Activated naive CD8-positive, alpha-beta T cell treated with anti-CD3 and anti-CD28 coated beads, Interleukin-2, amount 10 ng/mL, durations not matched to agents 7 days and 5 days (primary cell): ENCODE measurements at regions not wholly inside any gene's neighbourhood (a gene's known extent, or its start where the extent isn't known, plus 50 kb on each side); places are given as distances from the start of the nearest gene placed in this dataset.
"Not testable (repeated sequence)": the region's sequence is repeated elsewhere in the genome, so short reads cannot be mapped to it uniquely, and the experiment has no call there.

ENCODE experiments used
- ATAC-seq: fragments of 150-1000 bp; cut with Tn5 transposase; one replicate; pipeline ENCODE4 v1.10.0; 2021; ENCODE audit warnings: low read depth, moderate library complexity
- POLR2A ChIA-PET: fragments of 350-600 bp; sonication (Branson Sonifier 250); formaldehyde crosslinking; loops from one replicate; lab custom pipeline; 2021; ENCODE audit warnings: antibody characterized with exemption; lab: Charles Lee
- DNase-seq: peaks from one replicate; pipeline ENCODE4 v3.0.0; 2021
- H3K27ac Mint-ChIP-seq: one replicate; pipeline ENCODE4 v1.8.0; 2022; ENCODE audit warnings: mild to moderate bottlenecking, mixed read lengths
- H3K27me3 Mint-ChIP-seq: one replicate; pipeline ENCODE4 v1.8.0; 2022; ENCODE audit warnings: mild to moderate bottlenecking, moderate library complexity, mixed read lengths
- H3K36me3 Mint-ChIP-seq: one replicate; pipeline ENCODE4 v1.8.0; 2021; ENCODE audit warnings: mild to moderate bottlenecking, mixed read lengths
- H3K4me1 Mint-ChIP-seq: one replicate; pipeline ENCODE4 v1.8.0; 2021; ENCODE audit warnings: mixed read lengths
- H3K4me3 Mint-ChIP-seq: one replicate; pipeline ENCODE4 v1.8.0; 2022; ENCODE audit warnings: mild to moderate bottlenecking, moderate library complexity, mixed read lengths
- H3K9me3 Mint-ChIP-seq: one replicate; pipeline ENCODE4 v1.8.0; 2021; ENCODE audit warnings: mixed read lengths

DNA sequence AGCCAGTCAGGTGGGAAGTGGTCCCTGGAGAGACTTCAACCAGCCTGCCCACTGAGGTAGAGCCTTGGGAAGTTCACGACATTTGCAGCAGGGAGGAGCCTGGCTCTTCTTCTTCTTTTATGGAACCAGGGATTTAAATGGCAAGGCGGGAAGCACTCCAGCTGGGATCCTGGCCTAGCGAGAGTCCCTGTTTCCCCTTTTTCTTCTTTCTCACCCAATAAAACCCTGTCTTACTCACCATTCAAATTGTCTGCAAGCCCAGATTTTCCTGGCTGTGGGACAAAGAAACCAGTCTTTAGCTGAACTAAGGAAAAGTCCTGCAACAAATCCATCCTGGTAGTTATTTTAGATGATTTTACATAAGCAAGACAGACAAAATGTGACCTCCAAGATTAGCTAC, 503.7 kb downstream of the CDH10 start:
- Mint-ChIP-seq H3K4me1 (no peaks in the 10 kb centered on the region), H3K4me3 (no peak overlapping the region), H3K27me3 (no peaks in the 10 kb centered on the region), H3K36me3 (no peaks in the 10 kb centered on the region), H3K9me3 (peaks cover 2% of the 10 kb centered on the region), H3K27ac (no peak overlapping the region)
- POLR2A ChIA-PET: no interaction called here
- no peak for DNase-seq
- ATAC-seq: no peak

DNA sequence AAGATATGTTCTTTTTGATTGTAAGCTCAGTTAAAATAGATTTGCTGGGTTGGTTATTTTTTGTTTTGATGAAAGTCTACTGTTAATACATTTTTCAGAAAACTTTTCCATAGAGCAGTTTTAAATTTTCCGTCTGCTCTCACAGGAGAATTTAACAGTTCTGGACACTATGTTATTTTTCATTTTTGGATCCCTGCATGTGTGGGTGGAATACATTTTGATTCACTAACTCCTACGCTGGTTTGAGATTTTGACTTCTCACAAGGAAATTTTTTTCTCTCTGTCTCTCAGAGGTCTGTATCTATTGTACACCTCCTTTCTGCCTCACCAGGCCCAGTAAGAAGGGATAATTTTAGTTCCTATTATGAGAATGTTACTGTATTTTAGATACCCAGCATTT, 502.4 kb downstream of the CDH10 start:
- H3K27ac Mint-ChIP-seq: no peak overlapping the region
- H3K4me1 Mint-ChIP-seq: no peaks in the 10 kb centered on the region
- no peaks in the 10 kb centered on the region for H3K36me3 Mint-ChIP-seq
- POLR2A ChIA-PET: no interaction called here
- H3K9me3 Mint-ChIP-seq: no peaks in the 10 kb centered on the region
- DNase-seq (no peak), ATAC-seq (no peak)
- H3K27me3 Mint-ChIP-seq: no peaks in the 10 kb centered on the region
- H3K4me3 Mint-ChIP-seq: no peak overlapping the region

DNA sequence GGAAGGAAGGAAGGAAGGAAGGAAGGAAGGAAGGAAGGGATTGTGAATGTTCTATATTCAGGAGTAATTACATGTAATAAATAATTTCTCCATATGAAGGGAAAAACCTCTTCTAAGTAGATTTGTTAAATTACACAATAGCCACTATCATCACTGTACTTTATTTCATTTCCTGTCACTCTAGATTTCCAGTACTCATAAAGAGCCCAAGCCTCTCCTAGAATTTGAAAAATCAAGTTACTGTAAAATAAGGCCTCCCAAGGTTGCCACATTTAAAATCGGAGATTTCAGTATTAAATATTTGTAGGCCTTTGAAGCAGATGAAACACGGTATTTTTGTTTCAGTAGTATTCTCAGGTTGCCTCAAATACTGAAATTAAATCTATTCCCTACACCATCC, 499.0 kb downstream of the CDH10 start:
- Mint-ChIP-seq H3K4me1 (no peaks in the 10 kb centered on the region), H3K4me3 (no peak overlapping the region), H3K27me3 (no peaks in the 10 kb centered on the region), H3K36me3 (no peaks in the 10 kb centered on the region), H3K9me3 (peaks cover 2% of the 10 kb centered on the region), H3K27ac (no peak overlapping the region)
- DNase-seq: no peak
- POLR2A ChIA-PET: no interaction called here
- ATAC-seq: no peak

DNA sequence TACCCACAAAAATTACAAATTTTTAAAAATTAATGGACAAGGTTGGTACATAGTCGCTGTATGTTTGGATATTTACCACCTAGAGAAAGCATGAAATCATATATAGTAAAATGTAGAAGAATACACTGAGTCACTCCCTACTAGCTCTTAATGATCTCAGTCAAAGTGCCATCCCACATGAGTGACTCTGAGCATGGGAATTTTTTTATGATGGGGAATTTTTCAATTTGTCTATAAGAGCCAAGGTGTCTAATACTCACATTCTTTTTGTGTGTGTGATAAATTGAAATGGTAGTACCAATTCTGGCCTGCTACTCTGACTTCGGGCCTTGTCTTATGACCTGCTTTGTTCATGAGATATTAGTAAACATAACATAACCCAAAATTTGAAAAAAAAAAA, 483.2 kb downstream of the CDH10 start:
- no peaks in the 10 kb centered on the region for H3K27me3 Mint-ChIP-seq
- ATAC-seq (no peak), DNase-seq (no peak)
- H3K27ac Mint-ChIP-seq: no peak overlapping the region
- POLR2A ChIA-PET: no interaction called here
- H3K9me3 Mint-ChIP-seq: peaks cover 4% of the 10 kb centered on the region
- no peaks in the 10 kb centered on the region for H3K36me3 Mint-ChIP-seq
- H3K4me3 Mint-ChIP-seq: no peak overlapping the region
- H3K4me1 Mint-ChIP-seq: no peaks in the 10 kb centered on the region

DNA sequence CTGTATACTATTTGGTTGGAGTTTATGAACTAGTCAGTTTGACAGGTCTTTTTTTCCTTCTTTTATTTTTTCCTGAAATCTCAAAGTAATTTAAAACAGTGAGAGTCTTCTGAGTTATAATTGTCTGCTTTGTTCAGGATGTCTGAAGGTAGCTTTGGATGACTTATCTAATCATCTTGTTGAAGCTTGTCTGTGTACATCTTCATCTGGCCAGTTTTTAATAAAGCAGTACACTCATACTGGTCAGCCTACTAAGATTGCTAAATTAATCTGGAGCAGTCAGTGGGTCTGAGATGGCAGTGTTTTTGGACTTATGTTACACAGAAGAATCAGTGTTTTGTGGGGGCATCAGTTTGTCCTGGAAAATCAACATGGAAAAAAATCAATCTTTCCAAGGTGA, 482.4 kb downstream of the CDH10 start:
- no peaks in the 10 kb centered on the region for H3K36me3 Mint-ChIP-seq
- H3K27ac Mint-ChIP-seq: no peak overlapping the region
- H3K9me3 Mint-ChIP-seq: peaks cover 9% of the 10 kb centered on the region
- POLR2A ChIA-PET: no interaction called here
- no peak overlapping the region for H3K4me3 Mint-ChIP-seq
- DNase-seq: no peak
- H3K4me1 Mint-ChIP-seq: no peaks in the 10 kb centered on the region
- ATAC-seq: no peak
- no peaks in the 10 kb centered on the region for H3K27me3 Mint-ChIP-seq

DNA sequence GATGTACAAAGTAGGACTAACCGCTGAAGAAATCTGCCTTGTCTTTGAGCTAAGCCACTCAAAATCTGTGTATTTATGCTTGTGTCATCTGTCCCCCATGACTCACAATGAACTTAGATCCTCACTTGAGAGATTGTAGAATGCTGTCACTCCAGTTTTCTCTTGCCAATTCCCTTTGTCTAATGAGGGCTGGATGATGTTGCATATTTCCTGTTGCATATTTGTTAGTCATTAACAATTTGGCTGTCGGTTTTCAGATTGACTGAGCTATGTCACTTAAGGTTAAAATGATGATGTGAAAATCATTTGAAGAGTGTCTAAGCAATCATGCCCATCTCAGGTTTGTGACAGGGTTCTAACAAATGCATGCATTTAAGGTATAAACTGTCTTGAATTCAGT, 481.7 kb downstream of the CDH10 start:
- Mint-ChIP-seq H3K4me3 (no peak overlapping the region), H3K36me3 (no peaks in the 10 kb centered on the region), H3K4me1 (no peaks in the 10 kb centered on the region), H3K27ac (no peak overlapping the region), H3K9me3 (peaks cover 9% of the 10 kb centered on the region), H3K27me3 (no peaks in the 10 kb centered on the region)
- ATAC-seq (no peak), DNase-seq (no peak)
- POLR2A ChIA-PET: no interaction called here

DNA sequence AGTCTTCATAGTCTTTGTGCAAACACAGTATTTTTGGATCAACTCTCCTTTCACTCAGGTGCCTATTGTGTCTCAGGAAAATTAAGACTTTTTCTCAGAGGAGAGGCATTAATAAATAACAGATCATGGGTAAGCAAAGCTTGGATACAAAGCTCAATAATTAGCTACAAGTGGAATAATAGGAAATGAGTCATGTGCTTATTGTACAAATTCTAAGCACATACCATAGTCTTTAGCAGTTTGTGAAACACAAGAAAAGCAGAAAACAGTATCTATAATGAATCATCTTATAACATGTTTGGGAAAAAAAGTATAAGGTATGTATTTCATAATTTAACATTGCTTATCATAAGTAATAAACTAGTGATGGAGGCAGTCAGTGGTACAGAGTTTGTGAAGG, 477.0 kb downstream of the CDH10 start:
- Mint-ChIP-seq H3K36me3 (no peaks in the 10 kb centered on the region), H3K27me3 (no peaks in the 10 kb centered on the region), H3K4me3 (no peak overlapping the region), H3K27ac (no peak overlapping the region), H3K9me3 (peaks cover 8% of the 10 kb centered on the region), H3K4me1 (no peaks in the 10 kb centered on the region)
- DNase-seq (no peak), ATAC-seq (no peak)
- POLR2A ChIA-PET: no interaction called here

DNA sequence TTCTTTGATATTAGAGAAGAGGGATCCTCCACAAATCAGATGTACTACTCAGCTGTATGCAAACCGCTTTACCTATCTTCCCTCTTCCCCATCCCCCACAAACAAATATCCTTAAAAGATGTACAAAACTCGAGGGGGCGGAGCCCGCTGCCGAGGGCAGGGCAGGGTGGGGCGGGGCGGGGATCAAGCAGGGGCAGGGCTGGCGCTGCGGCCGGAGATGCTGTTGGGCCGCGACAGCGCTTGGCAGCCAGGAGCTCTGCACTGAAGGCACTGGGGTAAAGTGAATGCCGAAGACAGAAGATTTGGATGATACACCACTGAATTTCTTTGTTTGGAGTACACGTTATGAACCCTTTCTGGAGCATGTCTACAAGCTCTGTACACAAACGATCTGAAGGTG, 474.8 kb downstream of the CDH10 start:
- Mint-ChIP-seq H3K4me3 (no peak overlapping the region), H3K9me3 (peaks cover 8% of the 10 kb centered on the region), H3K27ac (no peak overlapping the region), H3K4me1 (no peaks in the 10 kb centered on the region), H3K27me3 (no peaks in the 10 kb centered on the region), H3K36me3 (no peaks in the 10 kb centered on the region)
- DNase-seq: no peak
- no peak for ATAC-seq
- POLR2A ChIA-PET: no interaction called here

DNA sequence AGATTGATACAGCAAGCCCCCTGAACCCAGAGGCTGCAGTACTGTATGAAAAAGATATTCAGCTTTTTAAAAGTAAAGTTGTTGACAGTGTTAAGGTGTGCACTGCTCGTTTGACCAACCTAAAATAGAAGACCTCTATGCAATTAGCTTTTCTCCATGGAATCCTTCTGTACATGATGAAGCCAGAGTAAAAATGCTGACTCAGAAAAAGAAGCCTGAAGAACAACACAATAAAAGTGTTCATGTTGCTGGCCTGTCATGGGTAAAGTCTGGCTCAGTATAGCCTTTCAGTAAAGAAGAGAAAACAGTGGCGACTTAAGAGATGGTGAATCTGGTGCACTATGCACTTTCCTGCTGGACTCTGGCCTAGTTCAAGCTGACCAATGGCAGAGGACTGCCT, 473.8 kb downstream of the CDH10 start:
- ATAC-seq, H3K4me3 Mint-ChIP-seq, DNase-seq, H3K4me1 Mint-ChIP-seq, H3K27me3 Mint-ChIP-seq, POLR2A ChIA-PET, H3K9me3 Mint-ChIP-seq, H3K27ac Mint-ChIP-seq, H3K36me3 Mint-ChIP-seq: not testable (repeated sequence)

DNA sequence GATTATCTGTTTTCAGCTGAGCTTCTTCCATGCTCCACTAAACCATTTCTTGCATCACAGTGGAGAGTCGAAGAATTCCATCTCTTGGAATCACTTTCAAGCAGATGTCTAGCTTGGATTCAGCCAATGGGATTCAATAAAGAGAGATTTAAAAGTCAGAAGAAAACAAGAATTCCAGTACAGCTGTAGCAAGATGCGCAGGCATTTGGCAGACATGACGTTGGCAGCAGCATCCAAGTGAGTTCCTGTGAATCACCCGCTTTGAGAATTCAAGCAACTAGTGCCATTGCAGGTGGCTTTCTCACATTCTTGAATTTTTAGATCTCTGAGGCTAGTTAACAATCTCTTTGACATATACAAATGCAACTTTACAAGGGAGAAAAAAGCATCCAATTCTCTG, 467.0 kb downstream of the CDH10 start:
- H3K9me3 Mint-ChIP-seq: no peaks in the 10 kb centered on the region
- H3K4me3 Mint-ChIP-seq: no peak overlapping the region
- H3K4me1 Mint-ChIP-seq: no peaks in the 10 kb centered on the region
- POLR2A ChIA-PET: no interaction called here
- ATAC-seq (no peak), DNase-seq (no peak)
- H3K27me3 Mint-ChIP-seq: no peaks in the 10 kb centered on the region
- H3K27ac Mint-ChIP-seq: no peak overlapping the region
- H3K36me3 Mint-ChIP-seq: no peaks in the 10 kb centered on the region

DNA sequence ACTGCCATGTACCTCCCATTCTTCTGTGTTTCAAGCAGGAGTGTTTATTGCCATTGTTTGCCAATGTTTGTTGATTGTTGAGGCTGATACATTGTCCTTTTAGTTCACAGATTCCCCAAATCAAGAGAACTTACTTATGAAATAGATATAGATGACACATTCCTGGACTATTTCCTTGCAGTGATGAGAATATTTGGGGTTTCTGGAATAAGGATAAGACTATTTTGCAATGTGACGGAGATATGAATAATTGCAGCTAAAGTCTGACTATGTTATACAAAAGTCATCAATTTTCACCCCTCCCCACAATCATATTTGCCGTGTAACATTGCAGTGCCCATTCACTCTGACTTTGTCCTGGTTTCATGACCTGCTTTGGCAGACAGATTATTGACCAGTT, 460.8 kb downstream of the CDH10 start:
- Mint-ChIP-seq H3K4me3 (no peak overlapping the region), H3K4me1 (no peaks in the 10 kb centered on the region), H3K27me3 (no peaks in the 10 kb centered on the region), H3K9me3 (peaks cover 5% of the 10 kb centered on the region), H3K36me3 (no peaks in the 10 kb centered on the region), H3K27ac (no peak overlapping the region)
- no peak for ATAC-seq
- POLR2A ChIA-PET: no interaction called here
- DNase-seq: no peak

DNA sequence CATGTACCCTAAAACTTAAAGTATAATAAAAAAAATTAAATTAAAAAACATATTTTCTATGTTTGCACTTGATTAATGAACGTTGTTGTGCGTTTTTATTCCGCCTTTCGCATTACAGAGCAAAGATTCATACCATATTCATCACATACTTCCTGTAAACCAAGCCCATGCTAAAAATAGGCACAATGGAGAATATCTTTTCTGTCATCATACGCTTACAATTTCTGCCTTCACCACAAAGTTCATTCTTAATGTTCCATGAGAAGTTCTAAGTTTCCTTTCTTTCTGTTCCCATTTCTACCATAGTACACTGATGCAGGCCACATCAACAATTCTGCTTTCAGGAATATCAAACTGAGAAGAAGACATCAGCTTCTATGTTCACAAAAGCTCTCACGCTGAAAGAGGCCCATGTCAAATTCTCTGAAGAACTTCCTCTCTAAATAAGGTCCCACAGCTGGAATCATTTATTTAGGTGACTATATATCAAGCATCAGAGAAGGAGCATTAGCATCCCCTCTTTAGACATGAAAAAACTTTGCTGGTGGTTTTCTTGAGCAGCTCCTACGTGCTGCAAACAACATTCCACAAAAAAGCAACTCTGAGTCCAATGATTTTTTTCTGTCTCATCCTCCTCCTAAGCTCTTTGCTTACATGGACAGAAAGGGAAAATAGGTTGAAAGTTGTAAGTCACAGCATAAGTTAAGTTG, 456.4 kb downstream of the CDH10 start:
- no peak for DNase-seq
- no peaks in the 10 kb centered on the region for H3K36me3 Mint-ChIP-seq
- peaks cover 7% of the 10 kb centered on the region for H3K9me3 Mint-ChIP-seq
- no peak overlapping the region for H3K27ac Mint-ChIP-seq
- POLR2A ChIA-PET: no interaction called here
- H3K27me3 Mint-ChIP-seq: no peaks in the 10 kb centered on the region
- ATAC-seq: no peak
- H3K4me1 Mint-ChIP-seq: no peaks in the 10 kb centered on the region
- no peak overlapping the region for H3K4me3 Mint-ChIP-seq

DNA sequence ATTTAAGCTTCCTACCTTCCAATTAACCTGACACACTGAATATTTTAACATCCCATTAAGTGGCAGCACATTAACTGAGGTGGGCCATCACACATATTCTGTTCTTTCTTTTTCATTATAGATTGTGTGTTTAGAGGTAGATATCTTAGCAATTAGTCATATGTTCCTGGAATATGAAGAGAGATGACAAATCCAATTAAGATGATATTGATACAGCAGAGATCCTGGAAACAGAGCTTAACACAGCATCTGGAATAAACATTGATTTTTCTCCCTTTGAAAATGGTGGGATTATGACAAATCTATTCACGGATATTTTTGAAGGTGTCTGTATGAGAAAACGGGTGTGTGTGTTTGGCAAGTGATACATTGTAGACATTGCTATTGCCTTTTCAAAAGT, 448.0 kb downstream of the CDH10 start:
- Mint-ChIP-seq H3K9me3 (peaks cover 6% of the 10 kb centered on the region), H3K4me3 (no peak overlapping the region), H3K27ac (no peak overlapping the region), H3K36me3 (no peaks in the 10 kb centered on the region), H3K4me1 (no peaks in the 10 kb centered on the region), H3K27me3 (no peaks in the 10 kb centered on the region)
- ATAC-seq (no peak), DNase-seq (no peak)
- POLR2A ChIA-PET: no interaction called here

DNA sequence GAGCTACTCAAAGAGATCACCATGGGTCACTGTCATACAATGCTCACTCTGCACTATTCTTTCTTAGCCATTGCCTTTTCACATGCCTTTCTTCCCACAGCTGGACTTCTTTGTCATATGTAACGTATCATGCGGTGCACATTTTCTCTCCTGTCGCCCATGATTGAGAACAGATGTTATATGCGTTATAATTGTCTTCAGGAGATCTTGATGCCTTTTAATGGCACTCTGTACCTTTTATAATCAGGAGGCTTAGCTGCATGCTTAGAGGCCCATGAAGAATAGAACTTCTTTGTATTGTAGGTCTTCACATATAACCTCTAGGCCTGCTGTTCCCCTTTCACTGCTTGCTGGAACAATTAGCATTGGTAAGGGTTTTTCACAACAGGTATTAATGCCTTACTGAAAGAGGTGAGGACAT, 436.1 kb downstream of the CDH10 start:
- ATAC-seq: no peak
- peaks cover 5% of the 10 kb centered on the region for H3K9me3 Mint-ChIP-seq
- H3K27me3 Mint-ChIP-seq: no peaks in the 10 kb centered on the region
- no peak overlapping the region for H3K27ac Mint-ChIP-seq
- POLR2A ChIA-PET: no interaction called here
- no peak overlapping the region for H3K4me3 Mint-ChIP-seq
- H3K4me1 Mint-ChIP-seq: no peaks in the 10 kb centered on the region
- no peak for DNase-seq
- no peaks in the 10 kb centered on the region for H3K36me3 Mint-ChIP-seq

DNA sequence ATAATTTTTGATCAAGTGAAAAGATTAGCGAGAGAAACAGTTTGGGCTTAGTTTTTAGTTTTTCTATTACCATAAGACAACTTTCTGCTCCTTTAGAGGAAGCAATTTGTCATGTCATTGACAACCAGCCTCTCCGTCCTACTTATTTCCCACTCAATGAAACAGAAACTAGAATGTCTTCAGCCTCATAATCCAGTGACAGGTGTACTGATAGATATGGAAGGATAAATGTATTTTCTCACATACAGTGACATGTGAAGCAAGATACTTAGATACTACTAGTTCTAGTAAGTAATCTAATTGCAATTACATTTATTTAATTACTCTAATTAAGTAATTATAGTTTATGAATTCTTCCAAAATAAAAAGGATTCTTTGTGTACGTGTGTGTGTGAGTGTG, 429.7 kb downstream of the CDH10 start:
- H3K27ac Mint-ChIP-seq: no peak overlapping the region

More for the DNA sequence above, 429.7 kb downstream of the CDH10 start:
- peaks cover 3% of the 10 kb centered on the region for H3K9me3 Mint-ChIP-seq
- H3K4me3 Mint-ChIP-seq: no peak overlapping the region
- POLR2A ChIA-PET: no interaction called here
- H3K27me3 Mint-ChIP-seq: no peaks in the 10 kb centered on the region
- H3K4me1 Mint-ChIP-seq: no peaks in the 10 kb centered on the region
- ATAC-seq (no peak), DNase-seq (no peak)
- no peaks in the 10 kb centered on the region for H3K36me3 Mint-ChIP-seq
